ENCODE measurements at regions not wholly inside any gene's neighbourhood (a gene's known extent, or its start where the extent isn't known, plus 50 kb on each side); places are given as distances from the start of the nearest gene placed in this dataset.

GRCh38 chr18:50461251-50461650 is 86.4 kb downstream of the SKA1 start:
- H3K4me3 ChIP-seq (replicated peaks in 1 of 4; ENCODE audit: control extremely low read depth in 1 of 4, insufficient read depth in 1 of 4, low read depth in 3 of 4, low read length in 4 of 4), result no peak overlapping the region
- TF ChIP-seq CTCF (conservative IDR thresholded peaks at IDR 0.05 in 1 of 2, IDR thresholded peaks at IDR 0.05 in 1 of 2; ENCODE audit: low read depth in 1 of 2, low read length in 2 of 2) (no peak), EZH2 (IDR thresholded peaks at IDR 0.05; ENCODE audit: low read length, missing control alignments) (no peak)
- H4K20me1 ChIP-seq (ENCODE audit: control insufficient read depth, extremely low read depth, insufficient read depth, low read length), result no peaks in the 10 kb centered on the region

GRCh38 chr18:50465211-50466153 is 90.6 kb downstream of the SKA1 start:
- Histone ChIP-seq H3K79me2 (ENCODE audit: control insufficient read depth, insufficient read depth, low read length) (no peaks in the 10 kb centered on the region), H3K4me1 (ENCODE audit: control insufficient read depth, extremely low read depth, insufficient read depth, low read length) (no peaks in the 10 kb centered on the region), H3K9me3 (ENCODE audit: control insufficient read depth, insufficient read depth, low read depth, low read length) (no peaks in the 10 kb centered on the region), H3K36me3 (ENCODE audit: control insufficient read depth, insufficient read depth, low read length) (no peaks in the 10 kb centered on the region), H4K20me1 (ENCODE audit: control insufficient read depth, extremely low read depth, insufficient read depth, low read length) (no peaks in the 10 kb centered on the region), H3K4me2 (ENCODE audit: extremely low read depth, insufficient read depth, low read length) (no peak overlapping the region), H3K9ac (ENCODE audit: insufficient read depth, low read length) (no peak overlapping the region), H3K4me3 (replicated peaks in 1 of 4; ENCODE audit: control extremely low read depth in 1 of 4, insufficient read depth in 1 of 4, low read depth in 3 of 4, low read length in 4 of 4) (no peak overlapping the region), H3K27me3 (ENCODE audit: control insufficient read depth, insufficient read depth, low read length) (no peaks in the 10 kb centered on the region), H2AFZ (ENCODE audit: low read length) (no peak overlapping the region), H3K27ac (ENCODE audit: insufficient read depth, low read length) (no peak overlapping the region)
- TF ChIP-seq CTCF (conservative IDR thresholded peaks at IDR 0.05 in 1 of 2, IDR thresholded peaks at IDR 0.05 in 1 of 2; ENCODE audit: low read depth in 1 of 2, low read length in 2 of 2), result no peak
- TF ChIP-seq EZH2 (IDR thresholded peaks at IDR 0.05; ENCODE audit: low read length, missing control alignments), result no peak
- no peak for DNase-seq (ENCODE audit: low read depth in 2 of 2)

More at GRCh38 chr18:50461251-50461650, 86.4 kb downstream of the SKA1 start:
- H3K36me3 ChIP-seq (ENCODE audit: control insufficient read depth, insufficient read depth, low read length), result no peaks in the 10 kb centered on the region
- no peak overlapping the region for H3K9ac ChIP-seq (ENCODE audit: insufficient read depth, low read length)
- no peaks in the 10 kb centered on the region for H3K4me1 ChIP-seq (ENCODE audit: control insufficient read depth, extremely low read depth, insufficient read depth, low read length)
- no peaks in the 10 kb centered on the region for H3K9me3 ChIP-seq (ENCODE audit: control insufficient read depth, insufficient read depth, low read depth, low read length)
- H3K4me2 ChIP-seq (ENCODE audit: extremely low read depth, insufficient read depth, low read length), result no peak overlapping the region
- H3K79me2 ChIP-seq (ENCODE audit: control insufficient read depth, insufficient read depth, low read length), result no peaks in the 10 kb centered on the region
- H3K27ac ChIP-seq (ENCODE audit: insufficient read depth, low read length), result no peak overlapping the region
- no peaks in the 10 kb centered on the region for H3K27me3 ChIP-seq (ENCODE audit: control insufficient read depth, insufficient read depth, low read length)
- DNase-seq (ENCODE audit: low read depth in 2 of 2), result no peak
- H2AFZ ChIP-seq (ENCODE audit: low read length), result no peak overlapping the region

GRCh38 chr18:50466634-50467033 is 91.8 kb downstream of the SKA1 start:
- no peak overlapping the region for H3K27ac ChIP-seq (ENCODE audit: insufficient read depth, low read length)
- no peaks in the 10 kb centered on the region for H4K20me1 ChIP-seq (ENCODE audit: control insufficient read depth, extremely low read depth, insufficient read depth, low read length)
- no peak for DNase-seq (ENCODE audit: low read depth in 2 of 2)
- no peaks in the 10 kb centered on the region for H3K9me3 ChIP-seq (ENCODE audit: control insufficient read depth, insufficient read depth, low read depth, low read length)
- no peaks in the 10 kb centered on the region for H3K27me3 ChIP-seq (ENCODE audit: control insufficient read depth, insufficient read depth, low read length)
- no peak overlapping the region for H2AFZ ChIP-seq (ENCODE audit: low read length)
- no peak overlapping the region for H3K4me2 ChIP-seq (ENCODE audit: extremely low read depth, insufficient read depth, low read length)
- no peaks in the 10 kb centered on the region for H3K79me2 ChIP-seq (ENCODE audit: control insufficient read depth, insufficient read depth, low read length)
- no peaks in the 10 kb centered on the region for H3K4me1 ChIP-seq (ENCODE audit: control insufficient read depth, extremely low read depth, insufficient read depth, low read length)
- H3K36me3 ChIP-seq (ENCODE audit: control insufficient read depth, insufficient read depth, low read length), result no peaks in the 10 kb centered on the region
- H3K9ac ChIP-seq (ENCODE audit: insufficient read depth, low read length), result no peak overlapping the region
- no peak overlapping the region for H3K4me3 ChIP-seq (replicated peaks in 1 of 4; ENCODE audit: control extremely low read depth in 1 of 4, insufficient read depth in 1 of 4, low read depth in 3 of 4, low read length in 4 of 4)
- TF ChIP-seq CTCF (conservative IDR thresholded peaks at IDR 0.05 in 1 of 2, IDR thresholded peaks at IDR 0.05 in 1 of 2; ENCODE audit: low read depth in 1 of 2, low read length in 2 of 2), result no peak
- no peak for TF ChIP-seq EZH2 (IDR thresholded peaks at IDR 0.05; ENCODE audit: low read length, missing control alignments)

Data from fibroblast of lung (primary cell).